ENCODE measurements at regions not wholly inside any gene's neighbourhood (a gene's known extent, or its start where the extent isn't known, plus 50 kb on each side); places are given as distances from the start of the nearest gene placed in this dataset.
"Not testable (repeated sequence)": the region's sequence is repeated elsewhere in the genome, so short reads cannot be mapped to it uniquely, and the experiment has no call there.

DNA sequence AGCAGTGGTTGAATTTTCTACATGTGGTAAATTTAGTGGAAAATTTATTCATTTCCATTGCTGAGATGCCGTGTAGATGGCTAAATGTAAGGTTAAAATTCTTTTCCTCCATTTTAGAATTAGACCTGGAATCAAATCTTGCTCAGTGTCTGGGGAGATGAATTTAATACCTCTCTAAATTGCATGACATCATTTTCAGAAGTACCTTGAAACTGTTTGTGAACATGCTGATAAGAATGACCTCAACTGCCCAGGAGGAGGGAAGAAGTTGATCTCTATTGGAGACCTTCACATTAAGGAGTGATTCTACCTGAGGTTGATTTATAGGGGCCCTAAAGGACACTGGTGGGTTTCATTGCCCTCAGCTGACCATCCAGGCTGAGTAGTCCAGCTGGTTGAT is 116.7 kb upstream of the EGFLAM start:
- no peak for DNase-seq (ENCODE audit: low spot score)
- intact Hi-C loops (cut with DNase I): no loop called here
- Histone ChIP-seq H3K36me3 (no peaks in the 10 kb centered on the region), H3K4me3 (no peak overlapping the region), H3K9me3 (no peaks in the 10 kb centered on the region), H3K4me1 (replicated peaks) (no peaks in the 10 kb centered on the region), H3K27me3 (replicated peaks; ENCODE audit: insufficient read depth) (no peaks in the 10 kb centered on the region), H3K27ac (no peak overlapping the region)
- WGBS: 94% methylated on average over 1 of the region's 1 CpG
- TF ChIP-seq POLR2A (IDR thresholded peaks at IDR 0.05): no peak
- TF ChIP-seq POLR2AphosphoS5 (IDR thresholded peaks at IDR 0.05): no peak
- TF ChIP-seq, protein P1, sequence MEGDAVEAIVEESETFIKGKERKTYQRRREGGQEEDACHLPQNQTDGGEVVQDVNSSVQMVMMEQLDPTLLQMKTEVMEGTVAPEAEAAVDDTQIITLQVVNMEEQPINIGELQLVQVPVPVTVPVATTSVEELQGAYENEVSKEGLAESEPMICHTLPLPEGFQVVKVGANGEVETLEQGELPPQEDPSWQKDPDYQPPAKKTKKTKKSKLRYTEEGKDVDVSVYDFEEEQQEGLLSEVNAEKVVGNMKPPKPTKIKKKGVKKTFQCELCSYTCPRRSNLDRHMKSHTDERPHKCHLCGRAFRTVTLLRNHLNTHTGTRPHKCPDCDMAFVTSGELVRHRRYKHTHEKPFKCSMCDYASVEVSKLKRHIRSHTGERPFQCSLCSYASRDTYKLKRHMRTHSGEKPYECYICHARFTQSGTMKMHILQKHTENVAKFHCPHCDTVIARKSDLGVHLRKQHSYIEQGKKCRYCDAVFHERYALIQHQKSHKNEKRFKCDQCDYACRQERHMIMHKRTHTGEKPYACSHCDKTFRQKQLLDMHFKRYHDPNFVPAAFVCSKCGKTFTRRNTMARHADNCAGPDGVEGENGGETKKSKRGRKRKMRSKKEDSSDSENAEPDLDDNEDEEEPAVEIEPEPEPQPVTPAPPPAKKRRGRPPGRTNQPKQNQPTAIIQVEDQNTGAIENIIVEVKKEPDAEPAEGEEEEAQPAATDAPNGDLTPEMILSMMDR (IDR thresholded peaks at IDR 0.05): no peak

DNA sequence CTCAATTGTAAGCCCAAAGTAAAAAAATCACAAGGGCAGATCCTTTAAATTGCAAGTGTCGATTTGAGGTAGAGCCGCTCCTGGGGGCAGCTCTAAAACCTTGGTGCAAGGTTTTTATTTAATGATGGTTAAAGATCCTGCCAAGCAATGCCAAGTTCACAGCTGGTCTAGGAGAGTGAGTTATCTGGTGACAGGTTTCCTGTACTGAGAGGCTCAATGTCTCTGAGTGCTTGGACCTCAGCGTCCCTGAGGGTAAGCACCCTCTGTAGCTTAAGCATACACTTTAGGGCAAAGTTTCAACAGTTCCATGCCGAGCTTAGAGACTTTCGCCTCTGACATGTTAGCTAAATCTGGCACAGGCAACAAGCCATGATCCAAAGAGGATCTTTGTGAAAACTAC is 119.8 kb upstream of the EGFLAM start:
- intact Hi-C loops (cut with DNase I): no loop called here
- Histone ChIP-seq H3K4me1 (replicated peaks) (no peaks in the 10 kb centered on the region), H3K27ac (no peak overlapping the region), H3K27me3 (replicated peaks; ENCODE audit: insufficient read depth) (no peaks in the 10 kb centered on the region), H3K36me3 (no peaks in the 10 kb centered on the region), H3K9me3 (no peaks in the 10 kb centered on the region), H3K4me3 (no peak overlapping the region)
- TF ChIP-seq POLR2AphosphoS5 (IDR thresholded peaks at IDR 0.05): no peak
- no peak for TF ChIP-seq POLR2A (IDR thresholded peaks at IDR 0.05)
- TF ChIP-seq, protein P1 (IDR thresholded peaks at IDR 0.05): no peak
- DNase-seq (ENCODE audit: low spot score): no peak
- WGBS: 54% methylated on average over 5 of the region's 5 CpGs

DNA sequence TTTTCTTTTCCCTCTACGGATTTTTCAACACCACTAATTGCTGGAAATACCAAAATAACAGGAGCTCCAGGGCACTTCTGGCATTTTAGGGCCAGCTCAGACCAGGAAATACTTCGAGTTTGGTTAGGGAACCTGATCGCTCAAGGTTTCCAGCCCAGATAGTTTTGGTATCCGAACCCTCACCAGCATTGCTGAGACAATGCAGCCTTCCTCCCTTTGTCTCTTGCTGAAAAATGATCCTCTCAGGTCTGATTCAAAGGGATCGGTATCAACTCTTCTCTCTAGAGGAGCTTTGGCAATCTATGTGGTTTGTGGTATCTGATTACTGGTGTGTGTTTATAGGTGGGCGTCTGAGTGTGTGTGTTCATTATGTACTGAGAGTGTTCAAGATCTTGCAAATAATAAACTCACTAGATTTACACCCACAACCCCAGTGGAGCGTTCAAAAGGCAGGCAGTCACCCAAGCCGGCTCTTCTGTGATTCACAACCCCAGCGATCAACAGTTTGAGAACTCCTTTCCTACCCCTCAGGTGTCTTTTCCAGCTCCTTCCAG is 122.8 kb upstream of the EGFLAM start:
- no peaks in the 10 kb centered on the region for H3K27me3 ChIP-seq (replicated peaks; ENCODE audit: insufficient read depth)
- WGBS: 67% methylated on average over 9 of the region's 9 CpGs
- H3K4me1 ChIP-seq (replicated peaks): no peaks in the 10 kb centered on the region
- no peak overlapping the region for H3K27ac ChIP-seq
- DNase-seq (ENCODE audit: low spot score): no peak
- H3K4me3 ChIP-seq: no peak overlapping the region
- H3K9me3 ChIP-seq: no peaks in the 10 kb centered on the region
- H3K36me3 ChIP-seq: no peaks in the 10 kb centered on the region
- intact Hi-C loops (cut with DNase I): no loop called here
- TF ChIP-seq, protein P1 (IDR thresholded peaks at IDR 0.05): no peak
- TF ChIP-seq POLR2A (IDR thresholded peaks at IDR 0.05) (no peak), POLR2AphosphoS5 (IDR thresholded peaks at IDR 0.05) (no peak)

DNA sequence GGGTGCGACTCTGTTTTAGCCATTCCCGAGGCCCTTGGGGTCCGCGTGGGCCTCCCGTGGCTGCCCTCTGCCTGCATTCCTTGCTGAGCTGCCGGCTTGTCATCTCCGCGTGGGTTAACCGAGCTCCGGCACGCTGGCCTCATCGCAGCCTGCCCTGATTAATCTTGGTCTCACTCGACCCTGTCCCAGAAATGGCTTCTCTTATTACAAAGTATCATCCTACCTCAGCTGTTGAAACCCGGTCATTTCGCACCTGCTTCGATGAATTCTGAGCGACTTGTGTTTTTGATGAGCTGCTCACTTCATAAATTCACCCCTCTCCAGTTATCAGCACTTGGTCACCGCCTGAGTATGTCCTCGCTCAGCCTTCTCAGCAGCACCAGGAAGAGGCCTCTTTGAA is 123.5 kb upstream of the EGFLAM start:
- H3K27ac ChIP-seq: no peak overlapping the region
- no peaks in the 10 kb centered on the region for H3K36me3 ChIP-seq
- TF ChIP-seq, protein P1 (IDR thresholded peaks at IDR 0.05): no peak
- no peak for TF ChIP-seq POLR2A (IDR thresholded peaks at IDR 0.05)
- no peak for TF ChIP-seq POLR2AphosphoS5 (IDR thresholded peaks at IDR 0.05)
- WGBS: 95% methylated on average over 19 of the region's 19 CpGs
- no peaks in the 10 kb centered on the region for H3K27me3 ChIP-seq (replicated peaks; ENCODE audit: insufficient read depth)
- no peaks in the 10 kb centered on the region for H3K9me3 ChIP-seq
- intact Hi-C loops (cut with DNase I): no loop called here
- DNase-seq (ENCODE audit: low spot score): no peak
- no peak overlapping the region for H3K4me3 ChIP-seq
- no peaks in the 10 kb centered on the region for H3K4me1 ChIP-seq (replicated peaks)

DNA sequence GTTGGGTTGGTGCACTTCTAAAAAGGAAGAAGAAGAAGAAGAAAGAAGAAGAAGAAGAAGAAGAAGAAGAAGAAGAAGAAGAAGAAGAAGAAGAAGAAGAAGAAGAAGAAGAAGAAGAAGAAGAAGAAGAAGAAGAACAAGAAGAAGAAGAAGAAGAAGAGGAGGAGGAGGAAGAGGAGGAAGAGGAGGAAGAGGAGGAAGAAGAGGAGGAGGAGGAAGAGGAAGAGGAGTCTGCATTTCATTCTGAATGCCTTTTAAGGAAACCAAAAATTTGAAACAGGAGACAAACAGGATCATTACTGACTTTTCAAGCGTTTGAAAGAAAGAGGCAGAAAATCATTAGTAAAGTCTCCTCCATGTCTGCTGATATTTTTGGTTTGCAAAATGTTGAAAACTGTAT is 124.1 kb upstream of the EGFLAM start:
- 92% methylated on average over 1 of the region's 1 CpG for WGBS
- H3K27ac ChIP-seq; DNase-seq (ENCODE audit: low spot score); intact Hi-C loops (cut with DNase I); H3K27me3 ChIP-seq (replicated peaks; ENCODE audit: insufficient read depth); H3K4me3 ChIP-seq; H3K9me3 ChIP-seq; H3K36me3 ChIP-seq; H3K4me1 ChIP-seq (replicated peaks): not testable (repeated sequence)
